DND-41 (cell line): ENCODE measurements at regions not wholly inside any gene's neighbourhood (a gene's known extent, or its start where the extent isn't known, plus 50 kb on each side); places are given as distances from the start of the nearest gene placed in this dataset.

Source experiments
- EZH2 ChIP-seq: IDR thresholded peaks from 3 replicates; pipeline ENCODE4 v1.6.1; 2012; ENCODE audit warnings: borderline replicate concordance, low read depth, mild to moderate bottlenecking, moderate library complexity, low read length, inconsistent platforms; ENCODE audit not compliant: severe bottlenecking
- TF ChIP-seq, protein P1 (sequence below): IDR thresholded peaks from 2 replicates; pipeline ENCODE4 v1.5.1; 2012; ENCODE audit warnings: borderline replicate concordance, low read length, moderate library complexity, mild to moderate bottlenecking; ENCODE audit not compliant: poor library complexity, severe bottlenecking; ENCODE audit errors: extremely low read depth

DNA sequence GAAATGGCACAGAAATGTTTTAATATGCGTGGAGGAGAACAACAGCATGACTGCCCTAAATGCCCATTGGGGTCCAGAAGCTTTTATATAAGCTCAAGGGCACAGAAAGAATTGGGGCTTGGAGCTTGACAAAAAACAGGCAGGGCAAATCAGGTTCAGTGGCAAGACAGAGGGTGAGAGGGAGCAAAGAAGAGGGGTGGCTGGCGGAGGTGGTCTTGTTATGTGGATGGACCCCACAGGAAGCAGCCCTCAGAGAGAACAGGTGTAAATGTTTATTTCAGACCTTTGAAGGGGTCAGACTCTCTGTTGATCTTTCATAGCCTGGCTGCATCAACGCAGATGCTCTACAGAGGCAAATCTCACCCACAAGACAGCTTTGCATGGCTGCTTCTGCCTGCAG, 213.1 kb upstream of the B3GAT1 start:
- TF ChIP-seq, protein P1, sequence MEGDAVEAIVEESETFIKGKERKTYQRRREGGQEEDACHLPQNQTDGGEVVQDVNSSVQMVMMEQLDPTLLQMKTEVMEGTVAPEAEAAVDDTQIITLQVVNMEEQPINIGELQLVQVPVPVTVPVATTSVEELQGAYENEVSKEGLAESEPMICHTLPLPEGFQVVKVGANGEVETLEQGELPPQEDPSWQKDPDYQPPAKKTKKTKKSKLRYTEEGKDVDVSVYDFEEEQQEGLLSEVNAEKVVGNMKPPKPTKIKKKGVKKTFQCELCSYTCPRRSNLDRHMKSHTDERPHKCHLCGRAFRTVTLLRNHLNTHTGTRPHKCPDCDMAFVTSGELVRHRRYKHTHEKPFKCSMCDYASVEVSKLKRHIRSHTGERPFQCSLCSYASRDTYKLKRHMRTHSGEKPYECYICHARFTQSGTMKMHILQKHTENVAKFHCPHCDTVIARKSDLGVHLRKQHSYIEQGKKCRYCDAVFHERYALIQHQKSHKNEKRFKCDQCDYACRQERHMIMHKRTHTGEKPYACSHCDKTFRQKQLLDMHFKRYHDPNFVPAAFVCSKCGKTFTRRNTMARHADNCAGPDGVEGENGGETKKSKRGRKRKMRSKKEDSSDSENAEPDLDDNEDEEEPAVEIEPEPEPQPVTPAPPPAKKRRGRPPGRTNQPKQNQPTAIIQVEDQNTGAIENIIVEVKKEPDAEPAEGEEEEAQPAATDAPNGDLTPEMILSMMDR: no peak
- no peak for TF ChIP-seq EZH2
